ENCODE measurements at regions not wholly inside any gene's neighbourhood (a gene's known extent, or its start where the extent isn't known, plus 50 kb on each side); places are given as distances from the start of the nearest gene placed in this dataset.

DNA sequence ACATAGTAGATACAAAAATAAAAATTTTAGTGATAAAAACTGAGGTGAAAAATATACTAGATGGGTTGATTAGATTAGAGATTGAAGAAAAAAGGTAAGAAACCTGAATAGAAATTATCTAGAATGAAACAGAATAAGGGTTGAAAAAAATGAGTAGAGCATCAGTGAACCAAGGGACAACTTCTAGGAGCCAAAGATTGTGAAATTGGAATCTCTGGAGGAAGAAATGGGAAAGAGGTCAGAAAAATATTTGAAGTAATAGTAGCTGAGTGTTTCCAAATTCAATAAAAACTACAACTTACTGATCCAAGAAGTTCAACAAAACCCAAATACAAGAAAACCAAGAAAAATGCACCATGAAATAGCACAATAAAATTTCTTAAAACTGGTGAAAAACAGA is 116.6 kb upstream of the STARD4 start:
- H3K4me3 ChIP-seq (ENCODE audit: low read depth in 1 of 3, low read length in 3 of 3) = no peak overlapping the region
- H3K27ac ChIP-seq (ENCODE audit: low read depth in 1 of 2, low read length in 2 of 2) = no peak overlapping the region
- H3K9ac ChIP-seq (ENCODE audit: low read depth in 1 of 2, low read length in 2 of 2) = no peak overlapping the region
- H3K27me3 ChIP-seq (ENCODE audit: control insufficient read depth in 4 of 4, insufficient read depth in 4 of 4, low read length in 3 of 4) = no peaks in the 10 kb centered on the region
- no peaks in the 10 kb centered on the region for H3K36me3 ChIP-seq (ENCODE audit: control insufficient read depth in 4 of 4, insufficient read depth in 3 of 4, low read depth in 1 of 4, low read length in 3 of 4)
- H3K9me3 ChIP-seq (ENCODE audit: control insufficient read depth in 4 of 4, low read length in 3 of 4) = no peaks in the 10 kb centered on the region
- DNase-seq (ENCODE audit: low spot score) = no peak
- no peak for TF ChIP-seq TAF1 (conservative IDR thresholded peaks at IDR 0.05)
- TF ChIP-seq, protein P1, sequence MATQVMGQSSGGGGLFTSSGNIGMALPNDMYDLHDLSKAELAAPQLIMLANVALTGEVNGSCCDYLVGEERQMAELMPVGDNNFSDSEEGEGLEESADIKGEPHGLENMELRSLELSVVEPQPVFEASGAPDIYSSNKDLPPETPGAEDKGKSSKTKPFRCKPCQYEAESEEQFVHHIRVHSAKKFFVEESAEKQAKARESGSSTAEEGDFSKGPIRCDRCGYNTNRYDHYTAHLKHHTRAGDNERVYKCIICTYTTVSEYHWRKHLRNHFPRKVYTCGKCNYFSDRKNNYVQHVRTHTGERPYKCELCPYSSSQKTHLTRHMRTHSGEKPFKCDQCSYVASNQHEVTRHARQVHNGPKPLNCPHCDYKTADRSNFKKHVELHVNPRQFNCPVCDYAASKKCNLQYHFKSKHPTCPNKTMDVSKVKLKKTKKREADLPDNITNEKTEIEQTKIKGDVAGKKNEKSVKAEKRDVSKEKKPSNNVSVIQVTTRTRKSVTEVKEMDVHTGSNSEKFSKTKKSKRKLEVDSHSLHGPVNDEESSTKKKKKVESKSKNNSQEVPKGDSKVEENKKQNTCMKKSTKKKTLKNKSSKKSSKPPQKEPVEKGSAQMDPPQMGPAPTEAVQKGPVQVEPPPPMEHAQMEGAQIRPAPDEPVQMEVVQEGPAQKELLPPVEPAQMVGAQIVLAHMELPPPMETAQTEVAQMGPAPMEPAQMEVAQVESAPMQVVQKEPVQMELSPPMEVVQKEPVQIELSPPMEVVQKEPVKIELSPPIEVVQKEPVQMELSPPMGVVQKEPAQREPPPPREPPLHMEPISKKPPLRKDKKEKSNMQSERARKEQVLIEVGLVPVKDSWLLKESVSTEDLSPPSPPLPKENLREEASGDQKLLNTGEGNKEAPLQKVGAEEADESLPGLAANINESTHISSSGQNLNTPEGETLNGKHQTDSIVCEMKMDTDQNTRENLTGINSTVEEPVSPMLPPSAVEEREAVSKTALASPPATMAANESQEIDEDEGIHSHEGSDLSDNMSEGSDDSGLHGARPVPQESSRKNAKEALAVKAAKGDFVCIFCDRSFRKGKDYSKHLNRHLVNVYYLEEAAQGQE (IDR thresholded peaks at IDR 0.05) = no peak
- TF ChIP-seq FOXA1 (IDR thresholded peaks at IDR 0.05) = no peak
- no peak for TF ChIP-seq RAD21 (IDR thresholded peaks at IDR 0.05)
- TF ChIP-seq SP1 (IDR thresholded peaks at IDR 0.05) = no peak
- peaks cover 1 to 6% (median 4%) of the 10 kb centered on the region in 4 donors for H3K4me1 ChIP-seq (ENCODE audit: control insufficient read depth in 4 of 4, insufficient read depth in 4 of 4, low read length in 3 of 4)

DNA sequence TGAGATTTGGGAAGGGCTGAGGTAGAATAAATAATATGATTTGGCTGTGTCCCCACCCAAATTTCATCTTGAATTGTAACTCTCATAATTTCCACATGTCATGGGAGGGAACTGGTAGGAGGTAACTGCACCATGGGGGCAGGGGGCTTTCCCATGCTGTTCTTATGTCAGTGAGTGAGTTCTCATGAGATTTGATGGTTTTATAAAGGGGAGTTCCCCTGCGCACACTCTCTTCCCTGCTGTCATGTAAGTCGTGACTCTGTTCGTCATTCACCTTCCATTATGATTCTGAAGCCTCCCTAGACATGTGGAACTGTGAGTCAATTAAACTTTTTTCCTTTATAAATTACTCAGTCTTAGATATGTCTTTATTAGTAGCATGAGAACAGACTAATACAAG is 115.5 kb upstream of the STARD4 start:
- no peak overlapping the region for H3K27ac ChIP-seq (ENCODE audit: low read depth in 1 of 2, low read length in 2 of 2)
- H3K27me3 ChIP-seq (ENCODE audit: control insufficient read depth in 4 of 4, insufficient read depth in 4 of 4, low read length in 3 of 4) = no peaks in the 10 kb centered on the region
- DNase-seq (ENCODE audit: low spot score) = no peak
- no peaks in the 10 kb centered on the region for H3K9me3 ChIP-seq (ENCODE audit: control insufficient read depth in 4 of 4, low read length in 3 of 4)
- H3K36me3 ChIP-seq (ENCODE audit: control insufficient read depth in 4 of 4, insufficient read depth in 3 of 4, low read depth in 1 of 4, low read length in 3 of 4) = no peaks in the 10 kb centered on the region
- peaks cover 1 to 6% (median 4%) of the 10 kb centered on the region in 4 donors for H3K4me1 ChIP-seq (ENCODE audit: control insufficient read depth in 4 of 4, insufficient read depth in 4 of 4, low read length in 3 of 4)
- H3K4me3 ChIP-seq (ENCODE audit: low read depth in 1 of 3, low read length in 3 of 3) = no peak overlapping the region
- WGBS = 91% methylated on average over 3 of the region's 3 CpGs
- TF ChIP-seq TAF1 (conservative IDR thresholded peaks at IDR 0.05) = no peak
- no peak for TF ChIP-seq EGR1 (IDR thresholded peaks at IDR 0.05; ENCODE audit: low read depth in 2 of 2)
- TF ChIP-seq, protein P2, sequence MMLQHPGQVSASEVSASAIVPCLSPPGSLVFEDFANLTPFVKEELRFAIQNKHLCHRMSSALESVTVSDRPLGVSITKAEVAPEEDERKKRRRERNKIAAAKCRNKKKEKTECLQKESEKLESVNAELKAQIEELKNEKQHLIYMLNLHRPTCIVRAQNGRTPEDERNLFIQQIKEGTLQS (IDR thresholded peaks at IDR 0.05) = no peak
- TF ChIP-seq HNF4G (IDR thresholded peaks at IDR 0.05) = no peak
- TF ChIP-seq, protein P3, sequence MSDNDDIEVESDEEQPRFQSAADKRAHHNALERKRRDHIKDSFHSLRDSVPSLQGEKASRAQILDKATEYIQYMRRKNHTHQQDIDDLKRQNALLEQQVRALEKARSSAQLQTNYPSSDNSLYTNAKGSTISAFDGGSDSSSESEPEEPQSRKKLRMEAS (IDR thresholded peaks at IDR 0.05) = no peak
- TF ChIP-seq, protein P4, sequence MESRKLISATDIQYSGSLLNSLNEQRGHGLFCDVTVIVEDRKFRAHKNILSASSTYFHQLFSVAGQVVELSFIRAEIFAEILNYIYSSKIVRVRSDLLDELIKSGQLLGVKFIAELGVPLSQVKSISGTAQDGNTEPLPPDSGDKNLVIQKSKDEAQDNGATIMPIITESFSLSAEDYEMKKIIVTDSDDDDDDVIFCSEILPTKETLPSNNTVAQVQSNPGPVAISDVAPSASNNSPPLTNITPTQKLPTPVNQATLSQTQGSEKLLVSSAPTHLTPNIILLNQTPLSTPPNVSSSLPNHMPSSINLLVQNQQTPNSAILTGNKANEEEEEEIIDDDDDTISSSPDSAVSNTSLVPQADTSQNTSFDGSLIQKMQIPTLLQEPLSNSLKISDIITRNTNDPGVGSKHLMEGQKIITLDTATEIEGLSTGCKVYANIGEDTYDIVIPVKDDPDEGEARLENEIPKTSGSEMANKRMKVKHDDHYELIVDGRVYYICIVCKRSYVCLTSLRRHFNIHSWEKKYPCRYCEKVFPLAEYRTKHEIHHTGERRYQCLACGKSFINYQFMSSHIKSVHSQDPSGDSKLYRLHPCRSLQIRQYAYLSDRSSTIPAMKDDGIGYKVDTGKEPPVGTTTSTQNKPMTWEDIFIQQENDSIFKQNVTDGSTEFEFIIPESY (IDR thresholded peaks at IDR 0.05) = no peak
- no peak for TF ChIP-seq HNF4A (conservative IDR thresholded peaks at IDR 0.05)
- TF ChIP-seq RAD21 (IDR thresholded peaks at IDR 0.05) = no peak
- TF ChIP-seq, protein P5, sequence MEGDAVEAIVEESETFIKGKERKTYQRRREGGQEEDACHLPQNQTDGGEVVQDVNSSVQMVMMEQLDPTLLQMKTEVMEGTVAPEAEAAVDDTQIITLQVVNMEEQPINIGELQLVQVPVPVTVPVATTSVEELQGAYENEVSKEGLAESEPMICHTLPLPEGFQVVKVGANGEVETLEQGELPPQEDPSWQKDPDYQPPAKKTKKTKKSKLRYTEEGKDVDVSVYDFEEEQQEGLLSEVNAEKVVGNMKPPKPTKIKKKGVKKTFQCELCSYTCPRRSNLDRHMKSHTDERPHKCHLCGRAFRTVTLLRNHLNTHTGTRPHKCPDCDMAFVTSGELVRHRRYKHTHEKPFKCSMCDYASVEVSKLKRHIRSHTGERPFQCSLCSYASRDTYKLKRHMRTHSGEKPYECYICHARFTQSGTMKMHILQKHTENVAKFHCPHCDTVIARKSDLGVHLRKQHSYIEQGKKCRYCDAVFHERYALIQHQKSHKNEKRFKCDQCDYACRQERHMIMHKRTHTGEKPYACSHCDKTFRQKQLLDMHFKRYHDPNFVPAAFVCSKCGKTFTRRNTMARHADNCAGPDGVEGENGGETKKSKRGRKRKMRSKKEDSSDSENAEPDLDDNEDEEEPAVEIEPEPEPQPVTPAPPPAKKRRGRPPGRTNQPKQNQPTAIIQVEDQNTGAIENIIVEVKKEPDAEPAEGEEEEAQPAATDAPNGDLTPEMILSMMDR (IDR thresholded peaks at IDR 0.05; ENCODE audit: low read depth, low read length, missing input control) = no peak
- TF ChIP-seq JUND (IDR thresholded peaks at IDR 0.05) = no peak
- TF ChIP-seq RXRA (IDR thresholded peaks at IDR 0.05) = no peak
- no peak for TF ChIP-seq NR2F2 (IDR thresholded peaks at IDR 0.05)
- no peak for TF ChIP-seq YY1 (IDR thresholded peaks at IDR 0.05)
- no peak for TF ChIP-seq GABPA (IDR thresholded peaks at IDR 0.05 in 1 of 2, conservative IDR thresholded peaks at IDR 0.05 in 1 of 2)
- TF ChIP-seq, protein P1 (IDR thresholded peaks at IDR 0.05) = no peak
- TF ChIP-seq SP1 (IDR thresholded peaks at IDR 0.05) = no peak
- TF ChIP-seq FOXA2 (IDR thresholded peaks at IDR 0.05) = no peak
- TF ChIP-seq FOXA1 (IDR thresholded peaks at IDR 0.05) = no peak
- H3K9ac ChIP-seq (ENCODE audit: low read depth in 1 of 2, low read length in 2 of 2) = no peak overlapping the region

All from liver (tissue), 8 donors.